ENCODE measurements at regions not wholly inside any gene's neighbourhood (a gene's known extent, or its start where the extent isn't known, plus 50 kb on each side); places are given as distances from the start of the nearest gene placed in this dataset.

DNA sequence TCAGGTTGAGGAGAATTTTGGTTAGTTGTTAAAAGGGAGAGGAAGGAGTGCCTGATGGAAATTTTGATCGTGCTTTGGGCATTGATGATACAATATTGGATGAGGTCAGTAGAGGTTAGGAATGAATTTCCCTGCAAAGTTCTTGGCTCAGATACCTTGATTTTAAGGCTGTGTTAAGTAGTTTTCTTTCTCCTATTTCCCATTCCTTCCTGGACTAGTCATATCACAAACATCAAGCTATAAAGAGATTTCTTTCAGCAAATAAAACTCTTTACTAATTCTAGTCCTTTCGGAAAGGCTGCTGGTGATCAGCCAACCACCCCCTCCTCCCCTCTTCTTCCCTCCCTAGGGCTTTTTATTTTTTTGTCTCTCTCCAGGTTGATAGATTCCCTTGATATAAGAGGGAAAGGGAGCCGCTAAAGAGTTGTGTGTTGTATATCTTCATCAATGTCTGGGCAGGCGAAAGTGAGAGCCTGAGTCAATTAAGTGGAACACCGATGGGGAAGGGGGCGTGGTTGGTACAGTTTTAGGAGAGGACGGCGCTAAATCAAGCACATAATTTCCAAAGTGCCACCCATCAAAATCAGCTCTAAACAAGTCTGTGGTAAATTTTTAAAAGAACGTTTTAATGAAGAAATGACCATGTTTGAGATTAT lies 100.1 kb upstream of the PLXNA2 start:
- ATAC-seq (ENCODE audit: insufficient read depth, low read depth) = no peak
- Histone ChIP-seq H2AFZ (ENCODE audit: low read depth, low read length) (no peak overlapping the region), H3K36me3 (ENCODE audit: insufficient read depth, low read length) (no peaks in the 10 kb centered on the region), H3K27ac (ENCODE audit: low read length) (no peak overlapping the region), H3K4me2 (ENCODE audit: insufficient read depth, low read length) (no peak overlapping the region), H3K27me3 (ENCODE audit: insufficient read depth, low read length, poor library complexity) (no peaks in the 10 kb centered on the region), H3K79me2 (ENCODE audit: insufficient read depth, low read length) (no peaks in the 10 kb centered on the region), H3K4me1 (ENCODE audit: insufficient read depth, low read length) (no peaks in the 10 kb centered on the region), H3K9me3 (ENCODE audit: insufficient read depth, low read length, severe bottlenecking) (no peaks in the 10 kb centered on the region), H3K9ac (ENCODE audit: low read depth, low read length) (no peak overlapping the region), H3K4me3 (ENCODE audit: low read depth in 1 of 2, low read length in 2 of 2) (no peak overlapping the region), H4K20me1 (ENCODE audit: insufficient read depth, low read length) (no peaks in the 10 kb centered on the region)
- TF ChIP-seq, protein P1, sequence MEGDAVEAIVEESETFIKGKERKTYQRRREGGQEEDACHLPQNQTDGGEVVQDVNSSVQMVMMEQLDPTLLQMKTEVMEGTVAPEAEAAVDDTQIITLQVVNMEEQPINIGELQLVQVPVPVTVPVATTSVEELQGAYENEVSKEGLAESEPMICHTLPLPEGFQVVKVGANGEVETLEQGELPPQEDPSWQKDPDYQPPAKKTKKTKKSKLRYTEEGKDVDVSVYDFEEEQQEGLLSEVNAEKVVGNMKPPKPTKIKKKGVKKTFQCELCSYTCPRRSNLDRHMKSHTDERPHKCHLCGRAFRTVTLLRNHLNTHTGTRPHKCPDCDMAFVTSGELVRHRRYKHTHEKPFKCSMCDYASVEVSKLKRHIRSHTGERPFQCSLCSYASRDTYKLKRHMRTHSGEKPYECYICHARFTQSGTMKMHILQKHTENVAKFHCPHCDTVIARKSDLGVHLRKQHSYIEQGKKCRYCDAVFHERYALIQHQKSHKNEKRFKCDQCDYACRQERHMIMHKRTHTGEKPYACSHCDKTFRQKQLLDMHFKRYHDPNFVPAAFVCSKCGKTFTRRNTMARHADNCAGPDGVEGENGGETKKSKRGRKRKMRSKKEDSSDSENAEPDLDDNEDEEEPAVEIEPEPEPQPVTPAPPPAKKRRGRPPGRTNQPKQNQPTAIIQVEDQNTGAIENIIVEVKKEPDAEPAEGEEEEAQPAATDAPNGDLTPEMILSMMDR (IDR thresholded peaks at IDR 0.05; ENCODE audit: borderline replicate concordance, extremely low read depth, low read length, poor library complexity, severe bottlenecking) = no peak
- no peak for TF ChIP-seq EZH2 (IDR thresholded peaks at IDR 0.05; ENCODE audit: borderline replicate concordance, low read depth, low read length, severe bottlenecking)
- DNase-seq = no peak

DNA sequence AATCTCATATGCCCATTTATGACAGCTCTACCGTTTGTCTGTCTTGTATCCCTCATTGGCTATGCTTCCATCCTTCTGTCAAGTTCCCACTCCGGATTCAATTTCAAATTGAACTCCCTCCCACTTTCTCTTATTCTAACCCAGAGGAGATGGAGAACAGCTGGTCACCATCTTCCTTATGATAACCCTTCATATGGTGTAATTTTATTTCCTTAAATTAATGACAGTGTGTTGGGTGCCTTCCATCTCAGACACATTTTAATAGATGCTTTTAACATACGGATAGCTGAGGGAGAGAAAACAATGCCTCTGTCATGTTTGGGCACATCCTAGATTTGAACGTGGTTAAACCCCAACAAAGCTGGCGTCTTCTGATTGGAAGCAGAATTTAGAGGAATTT lies 103.0 kb upstream of the PLXNA2 start:
- Histone ChIP-seq H3K79me2 (ENCODE audit: insufficient read depth, low read length) (no peaks in the 10 kb centered on the region), H3K9ac (ENCODE audit: low read depth, low read length) (no peak overlapping the region), H3K4me3 (ENCODE audit: low read depth in 1 of 2, low read length in 2 of 2) (no peak overlapping the region), H3K27me3 (ENCODE audit: insufficient read depth, low read length, poor library complexity) (no peaks in the 10 kb centered on the region), H3K4me2 (ENCODE audit: insufficient read depth, low read length) (no peak overlapping the region), H2AFZ (ENCODE audit: low read depth, low read length) (no peak overlapping the region), H3K4me1 (ENCODE audit: insufficient read depth, low read length) (no peaks in the 10 kb centered on the region), H3K36me3 (ENCODE audit: insufficient read depth, low read length) (no peaks in the 10 kb centered on the region), H3K27ac (ENCODE audit: low read length) (no peak overlapping the region), H3K9me3 (ENCODE audit: insufficient read depth, low read length, severe bottlenecking) (no peaks in the 10 kb centered on the region), H4K20me1 (ENCODE audit: insufficient read depth, low read length) (no peaks in the 10 kb centered on the region)
- TF ChIP-seq EZH2 (IDR thresholded peaks at IDR 0.05; ENCODE audit: borderline replicate concordance, low read depth, low read length, severe bottlenecking) = no peak
- TF ChIP-seq, protein P1 (IDR thresholded peaks at IDR 0.05; ENCODE audit: borderline replicate concordance, extremely low read depth, low read length, poor library complexity, severe bottlenecking) = no peak
- DNase-seq (no peak), ATAC-seq (ENCODE audit: insufficient read depth, low read depth) (no peak)

DNA sequence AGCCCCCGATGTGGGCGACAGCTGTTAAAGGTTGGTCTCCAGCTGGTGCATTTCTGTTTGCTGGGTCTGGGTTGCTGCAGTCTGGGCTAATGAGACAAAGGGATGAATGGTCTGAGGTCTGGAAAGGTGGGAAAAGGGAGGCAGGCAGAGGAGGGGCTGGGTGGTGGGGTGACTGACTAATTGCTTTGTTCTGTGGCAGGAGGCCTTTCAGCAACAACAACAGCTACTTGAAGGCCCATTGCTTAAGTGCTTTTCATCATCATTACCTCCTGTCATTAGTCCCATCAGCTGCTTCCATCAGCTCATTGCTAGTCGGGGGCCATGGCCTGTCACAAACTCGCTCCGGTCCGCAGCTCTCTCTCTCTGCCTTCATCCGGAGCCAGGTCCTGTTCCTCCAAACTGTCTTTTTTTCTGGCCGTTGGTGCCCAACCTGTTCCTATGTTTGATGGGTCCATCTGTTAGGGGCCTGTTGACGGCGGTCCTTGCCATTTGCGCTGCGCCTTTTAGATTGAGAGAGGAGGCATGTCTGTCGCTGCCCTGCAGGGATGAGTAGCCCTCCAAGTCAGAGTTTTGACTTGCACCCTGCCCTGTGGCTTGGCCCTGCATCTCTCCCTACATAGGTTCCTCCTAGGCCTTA lies 105.6 kb upstream of the PLXNA2 start:
- ATAC-seq (ENCODE audit: insufficient read depth, low read depth) (no peak), DNase-seq (no peak)
- no peak overlapping the region for H2AFZ ChIP-seq (ENCODE audit: low read depth, low read length)
- no peaks in the 10 kb centered on the region for H3K4me1 ChIP-seq (ENCODE audit: insufficient read depth, low read length)
- no peak overlapping the region for H3K4me3 ChIP-seq (ENCODE audit: low read depth in 1 of 2, low read length in 2 of 2)
- H3K27ac ChIP-seq (ENCODE audit: low read length) = no peak overlapping the region
- H3K9ac ChIP-seq (ENCODE audit: low read depth, low read length) = no peak overlapping the region
- no peaks in the 10 kb centered on the region for H3K27me3 ChIP-seq (ENCODE audit: insufficient read depth, low read length, poor library complexity)
- H4K20me1 ChIP-seq (ENCODE audit: insufficient read depth, low read length) = no peaks in the 10 kb centered on the region
- no peaks in the 10 kb centered on the region for H3K79me2 ChIP-seq (ENCODE audit: insufficient read depth, low read length)
- H3K9me3 ChIP-seq (ENCODE audit: insufficient read depth, low read length, severe bottlenecking) = no peaks in the 10 kb centered on the region
- no peaks in the 10 kb centered on the region for H3K36me3 ChIP-seq (ENCODE audit: insufficient read depth, low read length)
- no peak for TF ChIP-seq EZH2 (IDR thresholded peaks at IDR 0.05; ENCODE audit: borderline replicate concordance, low read depth, low read length, severe bottlenecking)
- H3K4me2 ChIP-seq (ENCODE audit: insufficient read depth, low read length) = no peak overlapping the region

DNA sequence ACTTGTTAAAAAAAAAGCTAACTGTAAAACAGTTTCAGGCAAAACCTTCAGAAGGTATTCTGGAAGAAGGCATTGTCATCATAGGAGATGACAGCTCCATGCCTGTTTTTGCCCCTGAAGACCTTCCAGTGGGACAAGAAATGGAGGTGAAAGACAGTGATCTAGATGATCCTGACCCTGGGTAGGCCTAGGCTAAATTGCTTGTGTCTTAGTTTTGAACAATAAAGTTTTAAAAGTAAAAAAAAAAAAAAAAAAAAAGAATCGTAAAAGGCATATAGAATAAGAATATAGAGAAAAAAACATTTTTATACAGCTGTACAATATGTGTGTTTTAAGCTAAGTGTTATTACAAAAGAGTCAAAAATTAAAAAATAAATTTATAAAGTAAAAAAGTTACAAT lies 106.6 kb upstream of the PLXNA2 start:
- H4K20me1 ChIP-seq (ENCODE audit: insufficient read depth, low read length) = no peaks in the 10 kb centered on the region
- no peak overlapping the region for H3K9ac ChIP-seq (ENCODE audit: low read depth, low read length)
- no peaks in the 10 kb centered on the region for H3K9me3 ChIP-seq (ENCODE audit: insufficient read depth, low read length, severe bottlenecking)
- H3K4me3 ChIP-seq (ENCODE audit: low read depth in 1 of 2, low read length in 2 of 2) = no peak overlapping the region
- TF ChIP-seq, protein P1 (IDR thresholded peaks at IDR 0.05; ENCODE audit: borderline replicate concordance, extremely low read depth, low read length, poor library complexity, severe bottlenecking) = no peak
- TF ChIP-seq EZH2 (IDR thresholded peaks at IDR 0.05; ENCODE audit: borderline replicate concordance, low read depth, low read length, severe bottlenecking) = no peak
- no peaks in the 10 kb centered on the region for H3K27me3 ChIP-seq (ENCODE audit: insufficient read depth, low read length, poor library complexity)
- no peaks in the 10 kb centered on the region for H3K4me1 ChIP-seq (ENCODE audit: insufficient read depth, low read length)
- ATAC-seq (ENCODE audit: insufficient read depth, low read depth) (no peak), DNase-seq (no peak)
- no peaks in the 10 kb centered on the region for H3K36me3 ChIP-seq (ENCODE audit: insufficient read depth, low read length)
- no peak overlapping the region for H3K4me2 ChIP-seq (ENCODE audit: insufficient read depth, low read length)
- H2AFZ ChIP-seq (ENCODE audit: low read depth, low read length) = no peak overlapping the region
- no peak overlapping the region for H3K27ac ChIP-seq (ENCODE audit: low read length)
- H3K79me2 ChIP-seq (ENCODE audit: insufficient read depth, low read length) = no peaks in the 10 kb centered on the region

All from DND-41 (cell line).